Sciatic nerve (tissue), 2 donors: ENCODE measurements at regions not wholly inside any gene's neighbourhood (a gene's known extent, or its start where the extent isn't known, plus 50 kb on each side); places are given as distances from the start of the nearest gene placed in this dataset.

ENCODE experiments used
- ATAC-seq: fragments of 200-7000 bp; cut with Tn5 transposase; one replicate; pipeline ENCODE4 v1.9.1; 2020; ENCODE audit warnings: mild to moderate bottlenecking, moderate library complexity
- DNase-seq: peaks from one replicate; pipeline ENCODE4 v3.0.0-alpha.2; 2020; ENCODE audit warnings: low spot score
- intact Hi-C: fragments of 100-400 bp; cut with DNase I; formaldehyde crosslinking; loops from one replicate; pipeline ENCODE4 v1.14.2; 2022
- donor health status: DM: no; HTN: no; CAD: no.
- donor health status: DM: no; HTN: no; CAD: no.

GRCh38 chr6:104187616-104188015, 672.1 kb downstream of the HACE1 start:
- ATAC-seq (no peak), DNase-seq (no peak)
- intact Hi-C loops, result no loop called here

- ATAC-seq (no peak), DNase-seq (no peak)
- intact Hi-C loops, result no loop called here
Measured at GRCh38 chr6:104186831-104187230, 672.9 kb downstream of the HACE1 start.

DNA sequence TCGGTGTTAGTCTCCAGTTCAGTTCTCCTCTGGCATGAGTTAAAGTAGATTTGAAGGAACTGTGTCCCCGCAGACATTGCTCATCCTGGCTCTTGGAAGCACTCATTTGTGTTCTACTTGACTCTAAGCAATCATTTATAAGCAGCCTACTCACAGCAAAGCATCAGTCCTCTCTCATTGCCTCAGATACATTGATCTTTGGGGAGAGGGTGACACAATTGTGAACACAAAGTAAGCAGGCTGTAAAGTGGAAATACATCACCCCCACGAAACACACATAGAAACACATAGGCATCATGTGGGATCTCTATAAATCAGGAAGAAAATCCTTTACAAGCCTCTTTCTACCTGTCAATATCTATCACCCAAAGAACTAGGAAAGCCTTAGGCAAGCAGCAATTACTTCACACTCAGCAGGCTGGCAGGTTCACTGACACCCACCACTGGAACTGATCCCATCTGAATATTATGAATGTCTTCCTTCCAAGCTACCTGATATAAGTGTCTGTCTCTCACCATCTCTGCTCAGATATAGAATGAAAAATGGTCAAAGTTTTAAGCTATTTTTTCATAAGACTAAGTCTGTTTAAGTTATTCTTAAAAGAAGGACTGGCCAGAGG, 675.8 kb downstream of the HACE1 start:
- intact Hi-C loops, result no loop called here
- DNase-seq (no peak), ATAC-seq (no peak)

- ATAC-seq (no peak), DNase-seq (no peak)
- intact Hi-C loops, result no loop called here
Measured at GRCh38 chr6:104182811-104183210, 676.9 kb downstream of the HACE1 start.

- intact Hi-C loops, result no loop called here
- DNase-seq, result no peak
- ATAC-seq, result no peak
Measured at GRCh38 chr6:104173668-104174067, 686.1 kb downstream of the HACE1 start.

DNA sequence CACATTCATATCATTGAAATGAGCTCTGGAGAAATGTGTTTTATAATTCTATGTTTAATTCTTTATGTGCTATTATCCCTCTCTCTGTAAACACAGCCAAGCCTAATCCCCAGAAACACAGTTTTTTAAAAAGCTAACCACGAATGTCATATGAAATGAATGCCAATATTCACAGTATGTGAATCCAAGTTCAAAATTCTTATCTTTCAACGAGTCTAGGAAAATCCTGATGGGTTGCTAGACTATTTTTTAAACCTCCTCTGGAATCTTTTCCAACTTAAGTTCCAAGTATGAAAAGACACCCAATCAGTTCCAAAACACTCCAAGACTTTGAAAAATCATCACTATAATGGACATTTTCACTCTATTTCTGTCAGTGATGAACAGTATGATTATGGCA, 689.3 kb downstream of the HACE1 start:
- no peak for DNase-seq
- intact Hi-C loops, result no loop called here

GRCh38 chr6:104166055-104166668, 693.6 kb downstream of the HACE1 start:
- intact Hi-C loops, result no loop called here
- ATAC-seq, result no peak
- no peak for DNase-seq

More for the DNA sequence above, 689.3 kb downstream of the HACE1 start:
- ATAC-seq, result no peak

DNA sequence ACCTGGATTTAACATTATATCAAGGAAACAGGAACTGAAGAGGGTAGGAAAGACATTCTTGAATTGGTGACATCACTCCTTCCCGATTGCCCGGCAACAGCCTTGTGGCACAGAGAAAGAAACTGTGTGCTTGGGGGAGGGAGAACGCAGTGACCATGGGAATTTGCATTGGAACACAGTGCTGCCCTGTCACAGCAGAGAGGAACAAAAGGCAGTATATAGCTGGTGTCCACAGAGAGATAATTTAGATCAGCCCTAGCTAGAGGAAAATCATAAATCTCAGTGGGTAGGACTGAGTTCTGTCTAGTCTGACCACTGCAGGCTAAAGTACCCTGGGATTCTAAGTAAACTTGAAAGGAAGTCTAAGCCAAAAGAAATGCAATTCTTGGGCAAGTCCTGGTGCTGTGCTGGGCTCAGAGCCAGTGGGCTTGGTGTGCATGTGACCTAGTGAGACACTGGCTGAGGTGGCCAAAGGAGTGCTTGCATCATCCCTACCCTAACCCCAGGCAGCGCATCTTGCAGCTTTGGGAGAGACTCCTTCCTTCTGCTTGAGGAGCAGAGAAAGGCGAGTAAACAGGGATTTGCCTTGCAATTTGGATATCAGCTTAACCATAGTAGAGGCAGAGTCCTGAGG, 697.6 kb downstream of the HACE1 start:
- ATAC-seq (peak; percentile 44), DNase-seq (no peak)
- intact Hi-C loops, result no loop called here

- no peak for DNase-seq
- intact Hi-C loops, result no loop called here
- ATAC-seq, result no peak
Measured at GRCh38 chr6:104159045-104159618, 700.6 kb downstream of the HACE1 start.

- ATAC-seq, result no peak
- no peak for DNase-seq
- intact Hi-C loops, result no loop called here
Measured at GRCh38 chr6:104143757-104144156, 716.0 kb downstream of the HACE1 start.

GRCh38 chr6:104134876-104135275, 724.8 kb downstream of the HACE1 start:
- intact Hi-C loops, result no loop called here
- no peak for DNase-seq
- no peak for ATAC-seq

DNA sequence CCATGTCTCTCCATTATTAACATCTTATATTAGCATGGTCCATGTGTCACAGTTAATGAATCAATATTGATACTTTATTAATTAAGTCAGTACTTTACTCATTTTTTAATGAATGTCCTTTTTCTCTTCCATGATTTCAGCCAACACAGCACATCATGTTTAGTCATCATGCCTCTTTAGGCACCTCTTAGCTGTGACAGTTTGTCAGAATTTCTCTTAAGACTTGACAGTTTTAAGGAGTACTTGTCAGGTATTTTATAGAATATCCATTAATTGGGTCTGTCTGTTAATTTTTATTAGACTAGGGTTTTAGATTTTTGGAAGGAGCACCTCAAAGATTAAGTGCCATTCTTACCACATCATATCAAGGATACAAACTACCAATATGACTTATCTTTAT, 729.4 kb downstream of the HACE1 start:
- intact Hi-C loops, result no loop called here
- DNase-seq (no peak), ATAC-seq (no peak)

GRCh38 chr6:104126315-104127005, 733.3 kb downstream of the HACE1 start:
- no peak for ATAC-seq
- no peak for DNase-seq
- intact Hi-C loops, result no loop called here

GRCh38 chr6:104123227-104123626, 736.5 kb downstream of the HACE1 start:
- no peak for DNase-seq
- ATAC-seq, result no peak
- intact Hi-C loops, result no loop called here

GRCh38 chr6:104118274-104118673, 741.4 kb downstream of the HACE1 start:
- ATAC-seq (no peak), DNase-seq (no peak)
- intact Hi-C loops, result no loop called here

DNA sequence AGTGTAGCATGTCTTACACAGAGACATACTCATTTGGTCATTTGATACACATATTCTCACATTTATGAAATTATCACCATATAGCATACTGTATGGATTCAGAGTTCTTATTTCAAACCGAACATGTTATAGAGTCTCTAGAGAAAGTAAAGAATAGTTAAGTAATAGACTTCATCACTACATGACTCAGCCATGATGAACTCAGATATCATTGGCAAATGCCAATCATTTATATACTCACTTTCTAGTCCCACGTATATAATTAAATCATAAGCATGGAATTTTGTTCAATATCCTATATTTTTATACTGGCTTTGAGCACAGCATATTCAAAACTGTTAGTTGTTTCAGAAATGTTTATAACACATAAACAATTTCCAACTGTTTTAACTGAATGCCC, 749.9 kb downstream of the HACE1 start:
- DNase-seq, result no peak
- no peak for ATAC-seq
- intact Hi-C loops, result no loop called here

DNA sequence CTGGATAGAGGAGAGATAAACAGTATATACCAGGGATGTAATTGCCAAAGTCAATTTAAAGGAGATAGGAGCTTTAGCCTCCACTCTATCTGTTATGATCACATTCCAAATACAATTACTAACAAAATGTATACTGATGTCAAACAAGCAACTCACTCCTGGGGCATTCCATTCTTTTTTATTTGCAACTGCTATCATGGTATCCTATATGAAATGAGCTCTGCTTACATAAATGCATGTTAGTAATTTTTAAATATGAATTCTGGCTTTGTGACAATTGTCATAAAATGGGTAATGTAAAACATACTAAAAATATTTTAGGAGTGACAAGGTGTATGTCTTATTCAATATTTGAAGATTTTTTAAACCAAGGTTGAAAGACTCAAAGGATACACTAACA, 751.1 kb downstream of the HACE1 start:
- ATAC-seq, result no peak
- DNase-seq, result no peak
- intact Hi-C loops, result no loop called here

DNA sequence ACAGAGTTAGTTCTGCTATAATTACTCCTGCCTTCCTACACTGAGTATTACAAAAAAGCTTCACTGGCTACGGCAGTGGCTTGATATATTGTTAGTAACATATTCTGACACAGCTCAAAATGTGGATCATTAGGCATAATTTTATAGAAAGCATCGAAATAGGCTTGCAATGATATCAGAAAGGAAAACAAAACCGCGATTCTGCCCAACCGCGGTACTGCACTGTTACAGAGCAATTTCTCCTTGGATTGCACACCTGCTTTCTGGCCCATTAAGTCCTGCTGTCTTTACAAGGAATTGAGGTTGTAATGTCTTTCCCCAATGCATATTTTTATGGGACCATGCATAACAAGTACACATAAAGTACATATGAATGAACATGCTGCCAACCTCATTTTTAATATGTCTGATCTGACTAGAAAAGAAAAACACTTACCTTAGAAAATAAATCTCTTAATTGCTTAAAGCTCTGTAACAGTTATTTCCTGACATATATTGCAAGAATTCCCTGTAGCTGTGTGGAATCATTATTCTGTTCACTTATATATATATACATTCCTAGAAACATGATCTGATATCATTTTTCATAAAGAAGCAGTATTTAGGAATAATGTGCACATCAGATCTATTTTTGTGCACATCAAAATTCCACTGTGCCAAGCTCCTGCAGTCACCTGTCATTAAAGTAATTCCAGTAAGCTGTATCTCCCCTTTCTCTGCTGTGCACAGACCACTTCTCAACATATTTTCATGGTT, 763.9 kb downstream of the HACE1 start:
- intact Hi-C loops, result no loop called here
- ATAC-seq (no peak), DNase-seq (no peak)

- DNase-seq (no peak), ATAC-seq (no peak)
- intact Hi-C loops, result no loop called here
Measured at GRCh38 chr6:104087765-104088164, 772.0 kb downstream of the HACE1 start.
